Esophagus squamous epithelium (tissue), 5 donors: ENCODE measurements at regions not wholly inside any gene's neighbourhood (a gene's known extent, or its start where the extent isn't known, plus 50 kb on each side); places are given as distances from the start of the nearest gene placed in this dataset.
"Not testable (repeated sequence)": the region's sequence is repeated elsewhere in the genome, so short reads cannot be mapped to it uniquely, and the experiment has no call there.

Experiments used
- DNase-seq: peaks from one replicate; lab custom pipeline; 2025; lab: John Stamatoyannopoulos, UW
- H3K27ac ChIP-seq, 4 donors: fragments of 200-600 bp; sonication (generic); one replicate each; pipeline ENCODE4 v1.5.1; 2016 to 2019; ENCODE audit warnings: mild to moderate bottlenecking in 1 of 4
- H3K27me3 ChIP-seq, 4 donors: fragments of 200-600 bp; sonication (generic); 1 replicate in 3 of 4; 2 replicates in 1 of 4; pipeline versions ENCODE4 v1.5.1 to v1.6.0; 2017 to 2021; ENCODE audit warnings: antibody characterized with exemption in 1 of 4
- H3K36me3 ChIP-seq, 3 donors: fragments of 200-600 bp; sonication (generic); one replicate each; pipeline ENCODE4 v1.5.1; 2016 to 2019
- H3K4me1 ChIP-seq, 3 donors: fragments of 200-600 bp; sonication (generic); one replicate each; pipeline ENCODE4 v1.5.1; 2017 to 2019
- H3K4me3 ChIP-seq, 4 donors: fragments of 200-600 bp; sonication (generic); 1 replicate in 3 of 4; 2 replicates in 1 of 4; pipeline ENCODE4 v1.5.1; 2016 to 2019; ENCODE audit warnings: mild to moderate bottlenecking in 2 of 4, moderate library complexity in 1 of 4
- H3K9me3 ChIP-seq, 3 donors: fragments of 200-600 bp; sonication (generic); one replicate each; pipeline ENCODE4 v1.5.1; 2016 to 2019
- CTCF ChIP-seq, 6 experiments: fragments of 450-650 bp in 4 of 6; fragments of 200-600 bp in 2 of 6; sonication (generic) in 2 of 6; IDR thresholded peaks; one replicate each; pipeline ENCODE4 v1.5.1; 2016 to 2019; ENCODE audit warnings: antibody characterized with exemption in 6 of 6, mild to moderate bottlenecking in 4 of 6, moderate library complexity in 4 of 6
- POLR2A ChIP-seq, 4 donors: fragments of 450-650 bp; IDR thresholded peaks; one replicate each; pipeline ENCODE4 v1.6.1; 2017; ENCODE audit warnings: antibody characterized with exemption in 4 of 4, mild to moderate bottlenecking in 4 of 4, moderate library complexity in 3 of 4
- WGBS, 2 donors: methylation state at CpG; one replicate each; pipeline ENCODE4 v1.1.5; 2018; 5-methylcytosine and 5-hydroxymethylcytosine counted together
- intact Hi-C: fragments of 100-400 bp; cut with DNase I; formaldehyde crosslinking; loops from one replicate; pipeline ENCODE4 v1.15.0; 2022
- donor health status: DM: yes; HTN: yes; CAD: no.

- WGBS, 2 donors = 76 to 84% methylated on average over 6 to 9 of the region's 9 CpGs
- intact Hi-C loops = no loop called here
- Histone ChIP-seq H3K27me3 (no peaks in the 10 kb centered on the region), H3K36me3 (no peaks in the 10 kb centered on the region), H3K9me3 (peaks cover 0 to 11% (median 0%) of the 10 kb centered on the region in 3 donors), H3K4me3 (no peak overlapping the region), H3K27ac (no peak overlapping the region), H3K4me1 (peaks cover 0 to 5% (median 0%) of the 10 kb centered on the region in 3 donors)
- no peak for TF ChIP-seq POLR2A (IDR thresholded peaks at IDR 0.05)
- no peak for TF ChIP-seq CTCF (IDR thresholded peaks at IDR 0.05)
- DNase-seq = no peak
Observed at GRCh38 chr18:8999872-9000271, 102.6 kb upstream of the NDUFV2 start.

- no peak overlapping the region for H3K27ac ChIP-seq
- WGBS, 2 donors = 53 to 69% methylated on average over 5 of the region's 5 CpGs
Observed at GRCh38 chr18:9000733-9001132, 101.8 kb upstream of the NDUFV2 start.

GRCh38 chr18:9001209-9001608 is 101.3 kb upstream of the NDUFV2 start:
- Histone ChIP-seq H3K4me3 (no peak overlapping the region), H3K36me3 (no peaks in the 10 kb centered on the region), H3K4me1 (peaks cover 0 to 5% (median 0%) of the 10 kb centered on the region in 3 donors), H3K9me3 (peaks cover 0 to 11% (median 0%) of the 10 kb centered on the region in 3 donors), H3K27me3 (no peaks in the 10 kb centered on the region), H3K27ac (no peak overlapping the region)
- no peak for TF ChIP-seq POLR2A (IDR thresholded peaks at IDR 0.05)
- WGBS, 2 donors = 62 to 74% methylated on average over 3 of the region's 3 CpGs
- no peak for DNase-seq
- intact Hi-C loops = no loop called here

More at GRCh38 chr18:9000733-9001132, 101.8 kb upstream of the NDUFV2 start:
- H3K27me3 ChIP-seq = no peaks in the 10 kb centered on the region
- DNase-seq = no peak
- no peak overlapping the region for H3K4me3 ChIP-seq
- no peak for TF ChIP-seq CTCF (IDR thresholded peaks at IDR 0.05)
- no peak for TF ChIP-seq POLR2A (IDR thresholded peaks at IDR 0.05)
- H3K36me3 ChIP-seq = no peaks in the 10 kb centered on the region
- peaks cover 0 to 11% (median 0%) of the 10 kb centered on the region in 3 donors for H3K9me3 ChIP-seq
- peaks cover 0 to 5% (median 0%) of the 10 kb centered on the region in 3 donors for H3K4me1 ChIP-seq
- intact Hi-C loops = no loop called here

GRCh38 chr18:9003406-9004100 is 98.9 kb upstream of the NDUFV2 start:
- Histone ChIP-seq H3K27me3 (no peaks in the 10 kb centered on the region), H3K36me3 (no peaks in the 10 kb centered on the region), H3K9me3 (peaks cover 0 to 8% (median 0%) of the 10 kb centered on the region in 3 donors), H3K4me1 (peaks cover 0 to 5% (median 0%) of the 10 kb centered on the region in 3 donors), H3K4me3 (no peak overlapping the region), H3K27ac (no peak overlapping the region)
- intact Hi-C loops = no loop called here
- WGBS, 2 donors = 87 to 90% methylated on average over 5 of the region's 5 CpGs
- no peak for DNase-seq
- TF ChIP-seq POLR2A (IDR thresholded peaks at IDR 0.05) (no peak), CTCF (IDR thresholded peaks at IDR 0.05) (no peak)

GRCh38 chr18:9004308-9004707 is 98.2 kb upstream of the NDUFV2 start:
- DNase-seq, H3K9me3 ChIP-seq, H3K27ac ChIP-seq, H3K27me3 ChIP-seq, intact Hi-C loops, H3K36me3 ChIP-seq, H3K4me3 ChIP-seq, H3K4me1 ChIP-seq: not testable (repeated sequence)
- WGBS, 2 donors = 92 to 100% methylated on average over 2 of the region's 2 CpGs

- H3K9me3 ChIP-seq, H3K4me1 ChIP-seq, intact Hi-C loops, DNase-seq, H3K4me3 ChIP-seq, H3K27me3 ChIP-seq, H3K36me3 ChIP-seq, H3K27ac ChIP-seq: not testable (repeated sequence)
- WGBS, 2 donors = 79 to 88% methylated on average over 3 of the region's 3 CpGs
Observed at GRCh38 chr18:9007700-9008099, 94.8 kb upstream of the NDUFV2 start.
